GM12872 (cell line): ENCODE measurements at regions not wholly inside any gene's neighbourhood (a gene's known extent, or its start where the extent isn't known, plus 50 kb on each side); places are given as distances from the start of the nearest gene placed in this dataset.

Source experiments
- CTCF ChIP-seq: IDR thresholded peaks from 3 replicates; pipeline ENCODE4 v1.5.1; 2011; ENCODE audit warnings: low read depth, mild to moderate bottlenecking, low read length, moderate library complexity; ENCODE audit not compliant: insufficient read depth

- TF ChIP-seq CTCF: no peak
Observed at GRCh38 chr18:31248783-31249521, 69.0 kb upstream of the DSG1 start.

DNA sequence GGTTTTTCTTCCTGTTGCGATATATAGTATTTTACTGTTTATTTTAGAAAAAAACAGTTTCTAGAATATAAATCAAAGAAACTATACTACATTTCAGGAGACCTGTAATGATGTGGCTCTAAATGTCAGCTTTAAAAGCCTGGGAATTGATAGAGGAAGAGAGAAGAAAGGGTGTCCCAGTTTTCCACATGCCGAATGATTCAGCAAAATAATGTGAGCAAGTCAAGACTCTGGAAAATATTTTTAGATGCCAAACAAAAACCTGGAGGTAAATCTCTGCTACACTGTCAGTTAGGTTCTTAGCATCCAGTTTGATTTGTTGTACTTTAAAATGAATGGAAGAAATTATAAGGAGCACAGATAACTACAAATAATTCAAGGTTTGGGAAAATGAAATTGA, 67.1 kb upstream of the DSG1 start:
- TF ChIP-seq CTCF: no peak

- TF ChIP-seq CTCF: no peak
Observed at GRCh38 chr18:31252522-31252921, 65.4 kb upstream of the DSG1 start.

GRCh38 chr18:31255953-31256352, 62.0 kb upstream of the DSG1 start:
- TF ChIP-seq CTCF: no peak

GRCh38 chr18:31258789-31259188, 59.2 kb upstream of the DSG1 start:
- no peak for TF ChIP-seq CTCF

- TF ChIP-seq CTCF: no peak
Observed at GRCh38 chr18:31261792-31262582, 56.0 kb upstream of the DSG1 start.

DNA sequence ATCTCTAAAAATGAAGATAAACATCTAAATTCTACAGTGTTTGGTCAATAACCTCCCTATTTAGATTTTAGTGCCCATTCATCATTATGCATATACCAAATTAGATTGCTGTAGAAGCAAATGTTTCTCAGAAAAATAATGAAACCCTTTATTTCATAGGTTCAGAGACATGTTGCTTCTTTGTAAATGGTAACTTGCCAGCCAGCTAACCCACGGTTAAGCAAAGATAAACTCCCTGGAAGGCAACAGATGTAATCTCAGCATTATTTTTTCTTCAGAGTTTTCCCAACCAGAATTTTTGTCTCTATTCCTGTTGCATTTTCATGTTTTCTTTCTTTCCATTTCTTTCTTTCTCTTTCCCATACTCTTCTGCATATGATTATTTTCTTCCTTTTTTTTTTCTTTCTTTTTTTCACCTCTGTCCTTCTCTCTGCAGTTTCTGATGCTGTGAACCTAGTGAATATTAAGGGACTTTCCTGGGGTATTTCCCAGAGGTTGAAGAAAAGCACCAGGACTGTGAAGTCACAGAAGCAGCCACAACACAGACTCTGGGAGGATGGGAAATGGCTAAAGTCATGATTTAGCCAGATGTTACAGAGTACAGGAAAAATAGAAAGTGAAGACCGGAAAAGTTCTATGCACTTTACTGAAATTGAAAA, 50.0 kb upstream of the DSG1 start:
- TF ChIP-seq CTCF: no peak
